ENCODE measurements at regions not wholly inside any gene's neighbourhood (a gene's known extent, or its start where the extent isn't known, plus 50 kb on each side); places are given as distances from the start of the nearest gene placed in this dataset.

DNA sequence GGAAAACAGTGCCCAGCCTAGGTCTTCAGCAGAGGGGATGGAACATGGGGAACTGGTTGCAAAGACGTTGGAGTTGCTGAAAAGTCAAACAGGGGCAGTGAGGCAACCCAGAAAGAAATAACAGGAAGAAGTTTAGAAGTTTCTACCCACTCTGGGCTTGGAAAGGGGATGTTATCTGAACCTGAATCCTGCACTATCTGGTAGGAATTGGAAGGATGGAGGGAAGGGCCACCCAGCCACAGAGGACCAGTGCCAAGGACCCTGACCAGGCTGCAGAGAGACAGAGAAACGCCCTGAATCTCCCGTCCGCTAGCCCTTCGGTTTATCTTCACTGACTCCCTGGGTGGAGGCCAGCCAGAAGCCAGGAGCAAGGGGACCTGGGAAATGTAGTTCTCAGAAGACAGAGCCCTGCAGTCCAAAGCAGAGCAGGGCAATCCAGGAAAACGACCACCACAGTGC lies 217.3 kb upstream of the RREB1 start:
- H3K4me3 ChIP-seq (ENCODE audit: low read length), result no peak overlapping the region
- TF ChIP-seq, protein P1, sequence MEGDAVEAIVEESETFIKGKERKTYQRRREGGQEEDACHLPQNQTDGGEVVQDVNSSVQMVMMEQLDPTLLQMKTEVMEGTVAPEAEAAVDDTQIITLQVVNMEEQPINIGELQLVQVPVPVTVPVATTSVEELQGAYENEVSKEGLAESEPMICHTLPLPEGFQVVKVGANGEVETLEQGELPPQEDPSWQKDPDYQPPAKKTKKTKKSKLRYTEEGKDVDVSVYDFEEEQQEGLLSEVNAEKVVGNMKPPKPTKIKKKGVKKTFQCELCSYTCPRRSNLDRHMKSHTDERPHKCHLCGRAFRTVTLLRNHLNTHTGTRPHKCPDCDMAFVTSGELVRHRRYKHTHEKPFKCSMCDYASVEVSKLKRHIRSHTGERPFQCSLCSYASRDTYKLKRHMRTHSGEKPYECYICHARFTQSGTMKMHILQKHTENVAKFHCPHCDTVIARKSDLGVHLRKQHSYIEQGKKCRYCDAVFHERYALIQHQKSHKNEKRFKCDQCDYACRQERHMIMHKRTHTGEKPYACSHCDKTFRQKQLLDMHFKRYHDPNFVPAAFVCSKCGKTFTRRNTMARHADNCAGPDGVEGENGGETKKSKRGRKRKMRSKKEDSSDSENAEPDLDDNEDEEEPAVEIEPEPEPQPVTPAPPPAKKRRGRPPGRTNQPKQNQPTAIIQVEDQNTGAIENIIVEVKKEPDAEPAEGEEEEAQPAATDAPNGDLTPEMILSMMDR (conservative IDR thresholded peaks at IDR 0.05; ENCODE audit: low read length), result no peak
- DNase-seq (ENCODE audit: low read depth), result no peak

DNA sequence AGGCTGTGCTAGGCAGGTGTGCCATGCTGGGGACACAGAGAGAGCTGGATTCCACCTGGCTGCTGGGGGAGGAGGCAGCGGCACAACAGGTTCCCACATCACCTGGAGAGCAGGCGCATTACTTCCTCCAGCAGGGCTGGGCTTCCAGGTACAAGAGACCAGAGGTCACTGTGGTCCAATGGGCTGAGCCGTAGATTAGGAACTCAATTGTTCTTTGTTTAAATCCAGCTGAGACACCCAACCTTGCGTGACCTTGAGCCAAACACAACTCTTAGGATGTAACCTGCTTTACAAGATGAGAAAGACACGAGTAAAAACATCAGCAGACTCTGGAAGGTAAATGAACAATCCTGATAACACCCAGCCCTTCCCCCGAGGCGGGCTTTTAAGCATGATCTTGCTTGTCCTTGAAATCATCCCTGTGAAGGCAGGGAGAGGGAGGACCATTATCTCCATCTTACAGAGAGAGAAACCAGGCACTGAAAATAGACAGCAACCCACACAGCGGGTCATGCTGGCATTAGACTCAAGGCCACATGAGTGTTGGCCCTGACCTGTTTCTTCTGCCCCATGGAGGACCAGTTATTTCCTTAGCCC lies 216.5 kb upstream of the RREB1 start:
- no peak overlapping the region for H3K4me3 ChIP-seq (ENCODE audit: low read length)
- DNase-seq (ENCODE audit: low read depth), result no peak
- TF ChIP-seq, protein P1 (conservative IDR thresholded peaks at IDR 0.05; ENCODE audit: low read length), result no peak

DNA sequence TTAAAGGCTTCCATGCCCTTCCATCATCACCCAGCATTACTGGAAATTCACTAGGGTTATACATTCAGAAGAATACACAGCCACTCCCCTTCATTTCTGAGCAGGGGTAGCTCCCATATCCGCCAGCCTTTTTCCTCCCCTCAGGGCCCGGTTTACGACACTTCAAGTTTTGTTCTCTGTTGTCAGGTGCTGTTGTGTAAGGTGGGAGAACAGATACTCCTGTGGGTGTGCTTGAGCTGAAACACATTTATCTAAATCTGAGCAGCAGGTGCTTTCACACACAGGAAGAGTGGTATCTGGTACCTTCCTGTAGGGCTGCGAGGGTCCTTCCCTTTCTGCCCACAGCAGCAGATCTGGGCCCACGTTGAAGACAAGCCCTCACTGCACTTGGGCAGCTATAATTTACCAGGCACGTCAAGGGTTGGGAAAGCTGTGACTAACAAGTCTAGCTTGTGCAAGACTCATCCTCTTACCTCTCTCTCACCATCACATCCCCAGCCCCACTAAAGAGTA lies 215.8 kb upstream of the RREB1 start:
- no peak for DNase-seq (ENCODE audit: low read depth)
- TF ChIP-seq, protein P1 (conservative IDR thresholded peaks at IDR 0.05; ENCODE audit: low read length), result no peak
- H3K4me3 ChIP-seq (ENCODE audit: low read length), result no peak overlapping the region

DNA sequence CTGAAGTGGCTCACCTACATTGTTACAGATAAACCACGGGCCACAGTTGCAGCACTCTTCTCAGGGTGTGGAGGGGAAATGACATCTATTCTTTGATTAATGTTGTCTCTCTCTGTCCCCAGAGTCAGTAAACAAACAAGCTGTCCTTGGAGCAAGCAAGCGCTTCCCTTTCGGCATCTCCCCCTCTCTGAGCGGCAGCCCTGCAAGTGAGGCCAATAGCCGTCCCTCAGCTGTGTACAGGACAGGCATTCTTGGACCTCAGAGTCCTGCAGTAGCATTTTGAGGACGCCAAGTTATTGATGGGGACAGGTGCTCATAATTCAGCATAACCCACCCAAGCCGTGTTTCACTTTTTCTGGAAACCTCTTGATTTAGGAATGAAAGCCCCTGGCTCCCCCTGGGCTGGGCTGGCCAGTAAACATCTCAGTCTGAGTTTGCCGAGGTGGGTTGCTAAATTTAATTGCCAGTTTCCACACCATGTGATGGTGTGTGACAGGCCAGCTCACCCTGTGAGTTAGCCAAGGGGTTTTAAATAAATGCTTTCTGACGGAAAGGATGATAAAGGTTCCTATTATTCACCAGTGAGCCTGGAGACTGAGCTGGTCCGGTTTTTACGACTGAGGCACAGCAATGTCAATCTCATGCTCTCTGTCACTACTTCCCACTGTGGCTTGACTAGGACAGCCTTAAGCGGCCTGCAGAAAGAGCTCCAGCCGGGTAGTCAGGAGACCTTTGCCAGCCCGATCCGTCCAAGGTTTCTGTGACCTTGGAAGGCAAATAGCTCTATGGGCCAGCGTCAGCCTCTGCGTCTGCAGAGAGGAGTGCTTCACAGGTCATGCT lies 214.8 kb upstream of the RREB1 start:
- DNase-seq (ENCODE audit: low read depth), result no peak
- TF ChIP-seq, protein P1 (conservative IDR thresholded peaks at IDR 0.05; ENCODE audit: low read length), result no peak

DNA sequence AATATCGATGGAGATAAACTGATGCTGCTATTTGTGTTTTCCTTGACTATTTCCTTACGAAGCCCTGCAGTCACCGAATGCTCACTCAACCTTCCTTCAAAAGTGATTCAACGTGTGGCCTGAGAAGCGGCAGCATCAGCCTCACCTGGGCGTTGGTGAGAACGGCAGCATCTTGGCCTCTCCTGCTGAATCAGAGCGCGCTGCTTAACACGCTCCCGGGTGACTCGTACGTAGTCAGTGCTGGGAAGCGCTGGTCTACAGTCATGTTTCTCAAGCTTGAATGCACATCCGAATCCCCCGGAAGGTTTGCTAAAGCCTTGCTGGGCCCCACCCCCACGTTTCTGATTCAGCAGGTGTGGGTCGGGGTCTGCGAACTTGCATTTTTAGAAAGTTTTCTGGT lies 214.1 kb upstream of the RREB1 start:
- TF ChIP-seq, protein P1 (conservative IDR thresholded peaks at IDR 0.05; ENCODE audit: low read length), result no peak
- H3K4me3 ChIP-seq (ENCODE audit: low read length), result no peak overlapping the region
- DNase-seq (ENCODE audit: low read depth), result no peak

More for the DNA sequence above, 214.8 kb upstream of the RREB1 start:
- H3K4me3 ChIP-seq (ENCODE audit: low read length), result no peak overlapping the region

DNA sequence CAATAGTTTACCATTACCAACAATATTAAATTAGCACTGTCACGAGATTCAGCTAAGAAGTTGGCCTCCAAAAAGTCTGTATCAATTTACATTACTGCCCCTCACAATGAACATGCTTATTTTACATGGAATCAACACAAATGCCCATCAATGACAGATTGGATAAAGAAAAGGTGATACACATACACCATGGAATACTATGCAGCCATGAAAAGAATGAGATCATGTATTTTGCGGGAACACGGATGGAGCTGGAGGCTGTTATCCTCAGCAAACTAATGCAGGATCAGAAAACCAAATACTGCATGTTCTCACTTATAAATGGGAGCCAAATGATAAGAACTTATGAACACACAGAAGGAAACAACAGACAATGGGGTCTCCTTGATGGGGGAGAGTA lies 211.8 kb upstream of the RREB1 start:
- TF ChIP-seq, protein P1 (conservative IDR thresholded peaks at IDR 0.05; ENCODE audit: low read length), result no peak

More for the DNA sequence above, 211.8 kb upstream of the RREB1 start:
- DNase-seq (ENCODE audit: low read depth), result no peak
- H3K4me3 ChIP-seq (ENCODE audit: low read length), result no peak overlapping the region

All from AG10803 (cell line).